Sciatic nerve (tissue), 2 donors: ENCODE measurements at regions not wholly inside any gene's neighbourhood (a gene's known extent, or its start where the extent isn't known, plus 50 kb on each side); places are given as distances from the start of the nearest gene placed in this dataset.
"Not testable (repeated sequence)": the region's sequence is repeated elsewhere in the genome, so short reads cannot be mapped to it uniquely, and the experiment has no call there.

Experiments used
- ATAC-seq: fragments of 200-7000 bp; cut with Tn5 transposase; one replicate; pipeline ENCODE4 v1.9.1; 2020; ENCODE audit warnings: mild to moderate bottlenecking, moderate library complexity
- DNase-seq: peaks from one replicate; pipeline ENCODE4 v3.0.0-alpha.2; 2020; ENCODE audit warnings: low spot score
- intact Hi-C: fragments of 100-400 bp; cut with DNase I; formaldehyde crosslinking; loops from one replicate; pipeline ENCODE4 v1.14.2; 2022
- donor health status: DM: no; HTN: no; CAD: no.
- donor health status: DM: no; HTN: no; CAD: no.

GRCh38 chr7:121634356-121634755, 238.2 kb upstream of the FAM3C start:
- ATAC-seq (no peak), DNase-seq (no peak)
- intact Hi-C loops: no loop called here

GRCh38 chr7:121633186-121633585, 237.1 kb upstream of the FAM3C start:
- ATAC-seq (no peak), DNase-seq (no peak)
- intact Hi-C loops: no loop called here

- intact Hi-C loops: loop anchor here (5.0 kb wide), 1 partner anchor 172 kb away; no protein-coding TSS in a partner anchor
- DNase-seq (peak; percentile 57), ATAC-seq (peak; percentile 55)
Observed at GRCh38 chr7:121624958-121625357, 228.8 kb upstream of the FAM3C start.

- intact Hi-C loops: loop anchor here (5.0 kb wide), 1 partner anchor 174 kb away; no protein-coding TSS in a partner anchor
- no peak for DNase-seq
- ATAC-seq: no peak
Observed at GRCh38 chr7:121623130-121623872, 227.2 kb upstream of the FAM3C start.

GRCh38 chr7:121621937-121622336, 225.8 kb upstream of the FAM3C start:
- no peak for ATAC-seq
- no peak for DNase-seq
- intact Hi-C loops: loop anchor here (5.0 kb wide), 1 partner anchor 175 kb away; no protein-coding TSS in a partner anchor

GRCh38 chr7:121620953-121621606, 225.0 kb upstream of the FAM3C start:
- ATAC-seq (no peak), DNase-seq (no peak)
- intact Hi-C loops: loop anchor here (5.0 kb wide), 1 partner anchor 176 kb away; no protein-coding TSS in a partner anchor

GRCh38 chr7:121620206-121620605, 224.1 kb upstream of the FAM3C start:
- DNase-seq: no peak
- ATAC-seq: no peak
- intact Hi-C loops: loop anchor here (5.0 kb wide), 1 partner anchor 177 kb away; no protein-coding TSS in a partner anchor

- ATAC-seq: no peak
- intact Hi-C loops: no loop called here
- DNase-seq: no peak
Observed at GRCh38 chr7:121618182-121618581, 222.1 kb upstream of the FAM3C start.

- ATAC-seq (peak; percentile 22), DNase-seq (no peak)
- intact Hi-C loops: no loop called here
Observed at GRCh38 chr7:121610243-121610642, 214.1 kb upstream of the FAM3C start.

GRCh38 chr7:121609208-121609607, 213.1 kb upstream of the FAM3C start:
- DNase-seq (no peak), ATAC-seq (no peak)
- intact Hi-C loops: no loop called here

GRCh38 chr7:121608785-121609184, 212.7 kb upstream of the FAM3C start:
- no peak for DNase-seq
- intact Hi-C loops: no loop called here
- no peak for ATAC-seq

GRCh38 chr7:121608183-121608582, 212.1 kb upstream of the FAM3C start:
- intact Hi-C loops, DNase-seq, ATAC-seq: not testable (repeated sequence)

- intact Hi-C loops: no loop called here
- DNase-seq (no peak), ATAC-seq (peak; percentile 17)
Observed at GRCh38 chr7:121605317-121605680, 209.2 kb upstream of the FAM3C start.

- intact Hi-C loops: no loop called here
- DNase-seq (no peak), ATAC-seq (peak; percentile 76)
Observed at GRCh38 chr7:121604627-121605316, 208.7 kb upstream of the FAM3C start.

GRCh38 chr7:121603886-121604285, 207.8 kb upstream of the FAM3C start:
- intact Hi-C loops: no loop called here
- ATAC-seq (no peak), DNase-seq (no peak)

GRCh38 chr7:121599887-121600286, 203.8 kb upstream of the FAM3C start:
- ATAC-seq: no peak
- no peak for DNase-seq
- intact Hi-C loops: no loop called here

- intact Hi-C loops: no loop called here
- DNase-seq (no peak), ATAC-seq (no peak)
Observed at GRCh38 chr7:121595758-121596696, 199.9 kb upstream of the FAM3C start.

- intact Hi-C loops: no loop called here
- DNase-seq: no peak
- ATAC-seq: no peak
Observed at GRCh38 chr7:121591926-121592325, 195.8 kb upstream of the FAM3C start.

- intact Hi-C loops: no loop called here
- no peak for DNase-seq
- no peak for ATAC-seq
Observed at GRCh38 chr7:121587435-121587834, 191.3 kb upstream of the FAM3C start.
